ENCODE measurements at regions not wholly inside any gene's neighbourhood (a gene's known extent, or its start where the extent isn't known, plus 50 kb on each side); places are given as distances from the start of the nearest gene placed in this dataset.

GRCh38 chr21:24353492-24353891 lies 1253.8 kb downstream of the MRPL39 start:
- TF ChIP-seq CTCF (conservative IDR thresholded peaks at IDR 0.05; ENCODE audit: low read depth in 2 of 2) (no peak), POLR2AphosphoS5 (IDR thresholded peaks at IDR 0.05; ENCODE audit: low read depth) (no peak), EZH2phosphoT487 (IDR thresholded peaks at IDR 0.05; ENCODE audit: unreplicated experiment) (no peak), REST (IDR thresholded peaks at IDR 0.05; ENCODE audit: unreplicated experiment) (no peak), EZH2 (IDR thresholded peaks at IDR 0.05; ENCODE audit: low read depth, unreplicated experiment) (no peak), ZNF114 (CRISPR knock-in tag; IDR thresholded peaks at IDR 0.05) (no peak), STAT1 (IDR thresholded peaks at IDR 0.05; ENCODE audit: unreplicated experiment) (no peak), CREB1 (CRISPR knock-in tag; IDR thresholded peaks at IDR 0.05; ENCODE audit: low read depth) (no peak), JUNB (IDR thresholded peaks at IDR 0.05; ENCODE audit: unreplicated experiment) (no peak)

Measured in GM23338 (cell line).